Cardiac muscle cell (in vitro differentiated cells and primary cell): ENCODE measurements at regions not wholly inside any gene's neighbourhood (a gene's known extent, or its start where the extent isn't known, plus 50 kb on each side); places are given as distances from the start of the nearest gene placed in this dataset.
A peak's percentile ranks its signal among the peaks of the same experiment; 100 is the strongest.

Experiments
- DNase-seq, 2 donors: peaks; one replicate each; pipeline versions ENCODE4 v3.0.0 to v3.0.0-alpha.2; 2010 to 2017; ENCODE audit warnings: low read depth in 1 of 2, low spot score in 1 of 2
- H3K27ac ChIP-seq: fragments of 200-600 bp; sonication (generic); 2 replicates; pipeline ENCODE4 v1.5.1; 2016
- H3K27me3 ChIP-seq: fragments of 200-600 bp; sonication (generic); 2 replicates; pipeline ENCODE4 v1.6.0; 2016; ENCODE audit warnings: control low read depth
- H3K36me3 ChIP-seq: fragments of 200-600 bp; sonication (generic); 2 replicates; pipeline ENCODE4 v1.5.1; 2016; ENCODE audit warnings: control low read depth
- H3K4me1 ChIP-seq: fragments of 200-600 bp; sonication (generic); 2 replicates; pipeline ENCODE4 v1.8.1; 2017; ENCODE audit warnings: low read depth, mild to moderate bottlenecking, mixed run types
- H3K4me3 ChIP-seq: fragments of 200-600 bp; sonication (generic); 2 replicates; pipeline ENCODE4 v1.5.1; 2016; ENCODE audit warnings: mild to moderate bottlenecking
- H3K9me3 ChIP-seq: fragments of 200-600 bp; sonication (generic); 2 replicates; pipeline ENCODE4 v1.5.1; 2017; ENCODE audit warnings: low read depth, mild to moderate bottlenecking, control low read depth
- TF ChIP-seq, protein P1 (sequence below): IDR thresholded peaks from 2 replicates; pipeline ENCODE4 v1.5.1; 2012; ENCODE audit warnings: low read depth, mild to moderate bottlenecking, low read length

DNA sequence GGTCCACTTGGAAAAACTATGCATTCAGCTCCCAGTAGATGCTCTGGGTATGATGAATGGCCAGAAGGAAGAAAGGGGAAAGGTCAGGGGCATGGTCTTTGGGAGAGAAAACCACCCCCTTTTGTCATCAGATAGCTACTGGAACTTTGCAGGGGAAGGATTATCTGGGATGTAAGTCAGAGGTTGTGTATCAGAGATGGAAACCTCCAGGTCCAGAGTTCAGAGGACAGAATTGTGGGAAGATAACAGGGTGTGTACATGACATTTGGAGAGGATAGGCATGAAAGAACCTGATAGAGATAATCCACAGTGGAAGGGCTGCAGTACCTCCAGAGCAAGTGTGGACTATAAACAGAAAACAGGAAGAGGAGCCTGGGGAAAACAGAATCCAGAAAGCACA, 262.7 kb downstream of the SPRY1 start:
- no peaks in the 10 kb centered on the region for H3K9me3 ChIP-seq
- H3K27ac ChIP-seq, result no peak overlapping the region
- H3K27me3 ChIP-seq, result no peaks in the 10 kb centered on the region
- no peak overlapping the region for H3K4me3 ChIP-seq
- DNase-seq, result no peak
- H3K36me3 ChIP-seq, result no peaks in the 10 kb centered on the region
- TF ChIP-seq, protein P1, sequence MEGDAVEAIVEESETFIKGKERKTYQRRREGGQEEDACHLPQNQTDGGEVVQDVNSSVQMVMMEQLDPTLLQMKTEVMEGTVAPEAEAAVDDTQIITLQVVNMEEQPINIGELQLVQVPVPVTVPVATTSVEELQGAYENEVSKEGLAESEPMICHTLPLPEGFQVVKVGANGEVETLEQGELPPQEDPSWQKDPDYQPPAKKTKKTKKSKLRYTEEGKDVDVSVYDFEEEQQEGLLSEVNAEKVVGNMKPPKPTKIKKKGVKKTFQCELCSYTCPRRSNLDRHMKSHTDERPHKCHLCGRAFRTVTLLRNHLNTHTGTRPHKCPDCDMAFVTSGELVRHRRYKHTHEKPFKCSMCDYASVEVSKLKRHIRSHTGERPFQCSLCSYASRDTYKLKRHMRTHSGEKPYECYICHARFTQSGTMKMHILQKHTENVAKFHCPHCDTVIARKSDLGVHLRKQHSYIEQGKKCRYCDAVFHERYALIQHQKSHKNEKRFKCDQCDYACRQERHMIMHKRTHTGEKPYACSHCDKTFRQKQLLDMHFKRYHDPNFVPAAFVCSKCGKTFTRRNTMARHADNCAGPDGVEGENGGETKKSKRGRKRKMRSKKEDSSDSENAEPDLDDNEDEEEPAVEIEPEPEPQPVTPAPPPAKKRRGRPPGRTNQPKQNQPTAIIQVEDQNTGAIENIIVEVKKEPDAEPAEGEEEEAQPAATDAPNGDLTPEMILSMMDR, result no peak
- peaks cover 5% of the 10 kb centered on the region for H3K4me1 ChIP-seq

DNA sequence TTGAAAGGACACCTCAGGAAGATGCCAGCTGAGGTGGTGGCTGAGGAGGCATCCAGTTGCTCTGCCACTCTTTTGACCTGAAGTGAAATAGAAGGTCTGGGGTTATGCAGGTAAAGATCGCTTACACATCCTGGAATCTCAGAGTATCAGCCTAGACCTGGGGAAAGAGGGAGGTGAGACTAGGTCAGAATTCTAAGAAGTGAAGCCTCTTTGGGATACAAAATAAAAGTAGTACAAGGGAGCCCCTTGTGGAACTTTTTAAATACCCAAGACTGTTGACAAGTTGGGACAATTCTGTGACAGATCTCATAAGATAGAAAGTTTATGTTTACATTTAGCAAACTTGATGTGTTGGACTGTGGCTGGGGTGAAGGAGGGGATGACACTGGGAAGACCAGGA, 263.1 kb downstream of the SPRY1 start:
- no peak overlapping the region for H3K4me3 ChIP-seq
- H3K4me1 ChIP-seq, result peaks cover 5% of the 10 kb centered on the region
- TF ChIP-seq, protein P1, result no peak
- H3K36me3 ChIP-seq, result no peaks in the 10 kb centered on the region
- H3K9me3 ChIP-seq, result no peaks in the 10 kb centered on the region
- DNase-seq, result peak in 1 of 2 donors; percentile 8
- H3K27ac ChIP-seq, result no peak overlapping the region
- no peaks in the 10 kb centered on the region for H3K27me3 ChIP-seq

DNA sequence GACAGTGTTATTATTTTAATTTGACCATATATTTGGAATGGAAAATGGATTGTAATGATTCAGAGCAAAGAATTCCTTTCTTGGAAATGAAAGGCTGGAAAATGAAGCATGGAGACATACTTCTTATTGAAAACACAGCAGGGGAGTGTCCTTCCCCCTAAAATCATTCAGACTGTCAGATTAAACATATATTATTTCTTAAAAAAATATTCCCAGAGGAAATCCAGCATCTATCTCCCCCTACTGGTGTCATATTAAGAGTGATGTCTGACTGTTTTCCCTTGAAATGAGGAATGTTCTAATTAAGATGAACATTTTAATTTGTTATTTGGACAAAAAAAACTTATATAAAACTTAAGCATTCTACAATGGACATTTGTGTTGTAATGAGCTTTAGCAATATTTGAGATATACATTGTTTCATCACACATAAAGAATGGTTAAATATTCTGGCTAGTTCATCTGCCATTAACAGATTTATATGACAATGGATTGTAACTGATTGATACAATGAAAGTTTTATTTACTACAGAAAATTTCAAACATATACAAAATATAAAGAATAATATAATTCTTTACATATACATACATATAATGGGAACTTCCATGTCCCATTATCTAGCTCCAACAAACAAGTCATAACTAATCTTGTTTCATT, 264.6 kb downstream of the SPRY1 start:
- no peaks in the 10 kb centered on the region for H3K27me3 ChIP-seq
- no peak overlapping the region for H3K4me3 ChIP-seq
- TF ChIP-seq, protein P1, result peak; percentile 53
- no peaks in the 10 kb centered on the region for H3K9me3 ChIP-seq
- peaks cover 5% of the 10 kb centered on the region for H3K4me1 ChIP-seq
- DNase-seq, result peak; percentile 12 to 57
- no peaks in the 10 kb centered on the region for H3K36me3 ChIP-seq
- no peak overlapping the region for H3K27ac ChIP-seq

DNA sequence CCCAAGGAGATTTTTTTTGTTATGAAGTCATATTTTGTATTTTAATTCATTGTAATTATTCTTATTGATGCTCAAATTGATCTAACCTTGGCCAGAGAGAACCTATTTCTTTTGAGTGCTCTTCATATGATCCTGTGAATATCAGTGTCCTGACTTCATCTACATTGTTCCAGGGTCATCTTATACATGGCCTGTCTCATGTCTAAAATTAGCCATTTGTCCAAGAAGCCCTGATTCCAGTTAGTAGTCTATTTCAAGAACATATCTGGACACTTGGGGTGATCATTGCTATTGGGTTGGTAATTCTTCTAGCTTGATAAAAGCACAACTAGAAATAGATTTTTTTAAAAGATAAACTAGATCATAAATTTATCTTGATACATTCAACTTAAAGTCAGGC, 266.2 kb downstream of the SPRY1 start:
- no peaks in the 10 kb centered on the region for H3K27me3 ChIP-seq
- no peak overlapping the region for H3K27ac ChIP-seq
- H3K4me3 ChIP-seq, result no peak overlapping the region
- TF ChIP-seq, protein P1, result no peak
- no peak for DNase-seq
- H3K9me3 ChIP-seq, result no peaks in the 10 kb centered on the region
- no peaks in the 10 kb centered on the region for H3K36me3 ChIP-seq
- H3K4me1 ChIP-seq, result peaks cover 5% of the 10 kb centered on the region

DNA sequence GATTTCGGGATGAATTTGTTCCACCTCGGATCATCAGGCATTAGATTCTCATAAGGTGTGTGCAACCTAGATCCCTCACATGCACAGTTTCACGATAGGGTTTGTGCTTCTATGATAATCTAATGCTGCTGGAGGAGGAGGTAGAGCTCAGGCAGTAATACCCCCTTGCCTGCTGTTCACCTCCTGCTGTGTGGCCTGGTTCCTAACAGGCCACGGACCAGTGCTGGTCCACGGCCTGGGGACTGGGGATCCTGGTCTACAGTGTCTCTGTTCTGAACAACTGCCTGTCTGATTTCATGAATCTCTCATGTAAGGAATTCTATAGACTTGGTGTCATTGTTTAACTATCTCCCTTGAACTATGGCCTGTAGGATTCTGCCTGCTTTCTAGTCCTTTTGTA, 269.9 kb downstream of the SPRY1 start:
- H3K36me3 ChIP-seq, result no peaks in the 10 kb centered on the region
- no peak overlapping the region for H3K27ac ChIP-seq
- H3K4me3 ChIP-seq, result no peak overlapping the region
- DNase-seq, result no peak
- TF ChIP-seq, protein P1, result no peak
- H3K9me3 ChIP-seq, result no peaks in the 10 kb centered on the region
- no peaks in the 10 kb centered on the region for H3K4me1 ChIP-seq
- H3K27me3 ChIP-seq, result no peaks in the 10 kb centered on the region
